ENCODE measurements at regions not wholly inside any gene's neighbourhood (a gene's known extent, or its start where the extent isn't known, plus 50 kb on each side); places are given as distances from the start of the nearest gene placed in this dataset.

DNA sequence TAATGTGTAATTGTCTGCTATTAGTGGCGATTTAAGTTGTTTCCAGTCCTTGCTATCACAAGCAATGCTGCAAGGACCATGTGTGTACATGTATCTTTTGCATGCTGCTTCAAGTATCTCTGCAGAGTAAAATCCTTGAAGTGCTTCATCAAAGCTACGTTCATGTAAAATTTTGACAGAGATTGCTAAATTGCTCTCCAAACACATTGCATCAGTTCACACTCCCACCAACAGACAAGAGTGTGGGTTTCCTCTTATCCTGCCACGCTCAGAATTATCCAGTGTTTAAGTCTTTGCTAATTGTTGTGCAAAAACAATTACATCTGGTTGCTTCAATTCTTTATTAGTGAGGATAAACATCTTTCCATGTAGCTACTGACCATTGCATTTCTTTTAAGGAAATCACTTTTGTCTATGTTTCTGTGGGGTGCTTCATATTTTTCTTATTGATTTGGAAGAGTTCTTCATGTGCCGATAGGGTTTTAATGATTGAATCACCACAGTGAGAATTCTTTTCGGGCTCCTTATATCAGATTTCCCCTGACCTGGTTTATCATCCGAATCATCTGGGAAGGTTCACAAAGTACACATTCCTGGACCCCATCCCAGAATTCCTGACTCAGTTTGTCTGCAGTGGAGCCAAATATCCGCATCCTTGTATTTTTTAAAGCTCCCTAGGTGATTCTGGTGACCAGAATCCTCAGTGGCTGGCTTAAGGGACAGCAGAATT, 56.3 kb upstream of the GALNT2 start:
- no peak for FAIRE-seq

DNA sequence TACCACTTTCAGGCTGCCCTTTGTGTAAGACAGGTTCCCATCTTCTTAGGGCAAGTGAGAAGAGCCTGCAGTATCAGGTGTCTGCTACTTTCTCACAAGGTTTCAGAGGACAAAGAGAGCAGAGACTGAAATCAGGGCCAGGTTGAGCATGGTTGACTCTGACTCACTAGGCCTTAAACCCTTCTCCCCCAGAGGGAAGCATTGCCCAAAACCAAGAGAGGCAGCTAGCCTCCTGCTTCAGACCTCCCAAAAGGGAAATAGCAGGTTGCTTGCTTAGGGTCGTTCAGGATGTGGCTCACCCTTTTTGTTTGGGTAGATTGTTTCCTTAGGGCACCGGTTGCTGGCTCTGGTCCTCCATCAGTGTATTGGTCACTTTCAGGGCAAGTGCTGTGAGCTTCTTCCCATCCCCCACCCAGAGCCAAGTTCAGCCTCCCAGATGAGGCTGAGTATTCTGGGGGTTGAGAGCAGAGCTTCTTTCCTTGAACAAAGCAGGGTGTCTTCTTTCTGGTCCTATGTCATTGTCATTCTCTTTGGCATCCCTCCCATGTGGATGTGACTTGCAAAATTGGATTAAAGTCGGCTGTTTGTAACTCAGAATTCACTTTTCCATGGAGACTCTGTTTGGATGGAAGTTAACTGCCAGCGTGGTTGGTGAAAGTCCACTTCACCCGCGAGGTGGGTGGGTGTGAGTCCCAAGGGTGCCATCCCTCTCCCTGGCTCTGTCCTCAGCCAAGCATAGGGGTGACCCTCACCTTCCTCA, 55.5 kb upstream of the GALNT2 start:
- no peak for FAIRE-seq

DNA sequence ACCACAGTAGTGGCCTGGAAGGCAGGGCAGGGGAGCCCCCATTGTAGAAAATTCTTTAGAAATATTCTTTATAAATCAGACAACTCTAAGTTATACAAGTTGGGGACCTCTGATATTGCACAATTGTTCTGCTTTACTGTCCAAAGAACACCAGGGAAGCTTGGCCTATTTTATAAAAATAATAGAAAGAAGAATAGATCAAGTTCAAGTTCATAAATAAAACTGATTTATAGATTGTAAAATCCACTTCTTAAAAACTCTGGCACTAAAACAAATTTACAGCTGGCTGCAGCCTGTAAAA, 55.0 kb upstream of the GALNT2 start:
- FAIRE-seq: no peak

DNA sequence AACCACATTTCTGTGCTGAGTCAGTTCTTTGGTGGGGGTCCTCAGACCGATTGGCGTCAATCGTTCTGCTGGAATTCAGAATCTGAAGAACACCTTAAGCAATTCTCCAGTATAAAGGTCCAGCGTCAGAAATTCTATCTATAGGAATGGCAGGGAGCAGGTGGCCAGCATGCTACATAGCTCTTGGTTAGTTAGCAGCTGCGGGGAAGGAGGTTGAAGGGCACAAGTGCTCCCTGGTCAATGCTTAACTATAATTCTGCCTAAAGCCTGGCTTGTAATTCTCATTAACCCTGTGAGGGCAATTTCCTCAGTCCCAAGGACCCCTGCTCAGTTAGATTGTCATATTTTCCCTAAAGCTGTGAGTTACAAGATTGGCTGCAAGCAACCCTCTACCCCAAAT, 54.3 kb upstream of the GALNT2 start:
- FAIRE-seq: no peak

DNA sequence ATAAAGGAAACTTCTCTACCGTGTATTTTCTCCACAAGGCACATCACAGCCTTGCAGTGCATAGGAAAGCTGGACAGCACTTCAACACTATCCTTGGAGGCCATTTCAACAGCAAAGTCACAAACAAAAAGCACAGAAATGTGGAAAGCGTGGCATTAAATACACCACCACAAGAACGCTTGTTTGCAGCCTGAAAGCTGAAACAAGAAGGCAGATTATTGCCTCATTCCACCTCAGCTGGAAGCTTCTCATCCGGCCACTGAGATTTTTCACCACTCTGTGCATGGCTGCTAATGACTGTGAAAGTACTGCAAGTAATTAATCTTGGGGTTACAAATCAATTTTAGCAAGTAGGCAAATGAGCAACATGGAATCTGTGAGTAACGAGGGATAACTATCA, 50.9 kb upstream of the GALNT2 start:
- no peak for FAIRE-seq
